Caco-2 (cell line): ENCODE measurements at regions not wholly inside any gene's neighbourhood (a gene's known extent, or its start where the extent isn't known, plus 50 kb on each side); places are given as distances from the start of the nearest gene placed in this dataset.
"Not testable (repeated sequence)": the region's sequence is repeated elsewhere in the genome, so short reads cannot be mapped to it uniquely, and the experiment has no call there.

Experiments
- BruUV-seq: library from RNA; stranded (reverse); fragments of 400-500 nt; replicated peaks from 2 replicates; lab custom pipeline; 2021; lab: Mats Ljungman, UMichigan
- CTCF ChIA-PET: fragments of 300-600 bp; sonication (Branson Sonifier 250); formaldehyde crosslinking; loops from one replicate; lab custom pipeline; 2022; ENCODE audit warnings: antibody characterized with exemption; lab: Charles Lee
- POLR2A ChIA-PET: fragments of 300-600 bp; sonication (Branson Sonifier 250); formaldehyde crosslinking; loops from one replicate; lab custom pipeline; 2022; ENCODE audit warnings: antibody characterized with exemption; lab: Charles Lee
- DNase-seq, 2 experiments: peaks; one replicate each; pipeline versions ENCODE4 v3.0.0 to v3.0.0-alpha.2; 2020 to 2022
- H3K27me3 ChIP-seq: replicated peaks from 2 replicates; pipeline ENCODE4 v1.6.0; 2011; ENCODE audit warnings: low read length; ENCODE audit not compliant: control insufficient read depth, insufficient read depth
- H3K36me3 ChIP-seq: 2 replicates; pipeline ENCODE4 v1.5.1; 2011; ENCODE audit warnings: low read length; ENCODE audit not compliant: control insufficient read depth, insufficient read depth
- H3K4me1 ChIP-seq: fragments of 250-450 bp; sonication (Bioruptor Pico); 2 replicates; pipeline ENCODE4 v1.5.1; 2020; ENCODE audit warnings: mild to moderate bottlenecking
- H3K4me3 ChIP-seq: 2 replicates; pipeline ENCODE4 v1.5.1; 2011; ENCODE audit warnings: low read depth, mild to moderate bottlenecking, control low read depth, low read length
- H3K9me3 ChIP-seq: fragments of 250-450 bp; sonication (Bioruptor Pico); 2 replicates; pipeline ENCODE4 v1.5.1; 2020; ENCODE audit warnings: mild to moderate bottlenecking, moderate library complexity
- H3K27ac Mint-ChIP-seq: one replicate; pipeline ENCODE4 v1.8.0; 2022; ENCODE audit warnings: mixed read lengths; ENCODE audit not compliant: unreplicated experiment
- H3K27me3 Mint-ChIP-seq: one replicate; pipeline ENCODE4 v1.8.0; 2022; ENCODE audit warnings: mixed read lengths; ENCODE audit not compliant: insufficient read depth, unreplicated experiment
- H3K36me3 Mint-ChIP-seq: one replicate; pipeline ENCODE4 v1.8.0; 2022; ENCODE audit warnings: mild to moderate bottlenecking, mixed read lengths; ENCODE audit not compliant: insufficient read depth, unreplicated experiment
- H3K4me1 Mint-ChIP-seq: one replicate; pipeline ENCODE4 v1.8.0; 2022; ENCODE audit warnings: low read depth, mixed read lengths; ENCODE audit not compliant: unreplicated experiment
- H3K4me3 Mint-ChIP-seq: one replicate; pipeline ENCODE4 v1.8.0; 2022; ENCODE audit warnings: mild to moderate bottlenecking, moderate library complexity, mixed read lengths; ENCODE audit not compliant: unreplicated experiment
- H3K9me3 Mint-ChIP-seq: one replicate; pipeline ENCODE4 v1.8.0; 2022; ENCODE audit warnings: mixed read lengths; ENCODE audit not compliant: unreplicated experiment
- CTCF ChIP-seq, 2 experiments: fragments of 200-600 bp in 1 of 2; IDR thresholded peaks; 1 replicate in 1 of 2; 2 replicates in 1 of 2; pipeline versions ENCODE4 v1.5.1 to v1.8.0; 2011 to 2022; ENCODE audit warnings: antibody characterized with exemption in 1 of 2, control low read depth in 1 of 2, inconsistent platforms in 1 of 2, low read depth in 1 of 2, low read length in 1 of 2, mild to moderate bottlenecking in 1 of 2, moderate library complexity in 1 of 2; ENCODE audit not compliant: insufficient read depth in 1 of 2, severe bottlenecking in 1 of 2, unreplicated experiment in 1 of 2
- intact Hi-C: fragments of 100-400 bp; cut with micrococcal nuclease; formaldehyde crosslinking; loops from one replicate; pipeline ENCODE4 v1.10.0; 2022; ENCODE audit not compliant: unreplicated experiment

- ChIA-PET CTCF (no interaction called here), POLR2A (no interaction called here)
- H3K4me1 ChIP-seq: peaks cover 24% of the 10 kb centered on the region
- intact Hi-C loops: no loop called here
- Mint-ChIP-seq H3K4me3 (no peak overlapping the region), H3K27ac (no peak overlapping the region), H3K36me3 (no peaks in the 10 kb centered on the region), H3K4me1 (peaks cover 14% of the 10 kb centered on the region), H3K9me3 (peaks cover 6% of the 10 kb centered on the region), H3K27me3 (no peaks in the 10 kb centered on the region)
- TF ChIP-seq CTCF (IDR thresholded peaks at IDR 0.05; ENCODE audit: insufficient read depth in 1 of 2, low read depth in 1 of 2, low read length in 1 of 2, severe bottlenecking in 1 of 2, unreplicated experiment in 1 of 2): no peak
- H3K4me3 ChIP-seq: no peak overlapping the region
- no peaks in the 10 kb centered on the region for H3K27me3 ChIP-seq
- H3K36me3 ChIP-seq: no peaks in the 10 kb centered on the region
- no peak for DNase-seq
- no peaks in the 10 kb centered on the region; the same call in none of the 2 replicates for H3K9me3 ChIP-seq
- no TSS peak for BruUV-seq
These were observed 239.6 kb upstream of the RAI14 start for GRCh38 chr5:34416501-34417008.

- H3K4me3 ChIP-seq, H3K36me3 ChIP-seq, H3K36me3 Mint-ChIP-seq, POLR2A ChIA-PET, intact Hi-C loops, H3K4me3 Mint-ChIP-seq, H3K9me3 Mint-ChIP-seq, DNase-seq, H3K27me3 Mint-ChIP-seq, H3K4me1 Mint-ChIP-seq, H3K9me3 ChIP-seq, CTCF ChIA-PET, H3K27me3 ChIP-seq, BruUV-seq, H3K27ac Mint-ChIP-seq, H3K4me1 ChIP-seq: not testable (repeated sequence)
These were observed 235.9 kb upstream of the RAI14 start for GRCh38 chr5:34420191-34420590.

GRCh38 chr5:34436761-34437501 is 219.2 kb upstream of the RAI14 start:
- DNase-seq: no peak
- Mint-ChIP-seq H3K36me3 (peaks cover 6% of the 10 kb centered on the region), H3K9me3 (peaks cover 37% of the 10 kb centered on the region), H3K27ac (no peak overlapping the region), H3K4me1 (peaks cover 7% of the 10 kb centered on the region), H3K4me3 (no peak overlapping the region), H3K27me3 (no peaks in the 10 kb centered on the region)
- no TSS peak for BruUV-seq
- CTCF ChIA-PET: no interaction called here
- intact Hi-C loops: no loop called here
- H3K36me3 ChIP-seq: no peaks in the 10 kb centered on the region
- no peak for TF ChIP-seq CTCF (IDR thresholded peaks at IDR 0.05; ENCODE audit: insufficient read depth in 1 of 2, low read depth in 1 of 2, low read length in 1 of 2, severe bottlenecking in 1 of 2, unreplicated experiment in 1 of 2)
- POLR2A ChIA-PET: no interaction called here
- no peaks in the 10 kb centered on the region for H3K9me3 ChIP-seq
- peaks cover 22% of the 10 kb centered on the region for H3K4me1 ChIP-seq
- H3K4me3 ChIP-seq: no peak overlapping the region
- no peaks in the 10 kb centered on the region for H3K27me3 ChIP-seq
